NB4 (cell line): ENCODE measurements at regions not wholly inside any gene's neighbourhood (a gene's known extent, or its start where the extent isn't known, plus 50 kb on each side); places are given as distances from the start of the nearest gene placed in this dataset.

ENCODE experiments used
- POLR2A ChIP-seq: IDR thresholded peaks from 2 replicates; pipeline ENCODE4 v1.6.1; 2011; ENCODE audit warnings: mild to moderate bottlenecking; ENCODE audit not compliant: insufficient read length; ENCODE audit errors: extremely low read depth
- TF ChIP-seq, protein P1 (sequence below): IDR thresholded peaks from one replicate; pipeline ENCODE4 v1.5.1; 2012; ENCODE audit warnings: low read depth, low read length

DNA sequence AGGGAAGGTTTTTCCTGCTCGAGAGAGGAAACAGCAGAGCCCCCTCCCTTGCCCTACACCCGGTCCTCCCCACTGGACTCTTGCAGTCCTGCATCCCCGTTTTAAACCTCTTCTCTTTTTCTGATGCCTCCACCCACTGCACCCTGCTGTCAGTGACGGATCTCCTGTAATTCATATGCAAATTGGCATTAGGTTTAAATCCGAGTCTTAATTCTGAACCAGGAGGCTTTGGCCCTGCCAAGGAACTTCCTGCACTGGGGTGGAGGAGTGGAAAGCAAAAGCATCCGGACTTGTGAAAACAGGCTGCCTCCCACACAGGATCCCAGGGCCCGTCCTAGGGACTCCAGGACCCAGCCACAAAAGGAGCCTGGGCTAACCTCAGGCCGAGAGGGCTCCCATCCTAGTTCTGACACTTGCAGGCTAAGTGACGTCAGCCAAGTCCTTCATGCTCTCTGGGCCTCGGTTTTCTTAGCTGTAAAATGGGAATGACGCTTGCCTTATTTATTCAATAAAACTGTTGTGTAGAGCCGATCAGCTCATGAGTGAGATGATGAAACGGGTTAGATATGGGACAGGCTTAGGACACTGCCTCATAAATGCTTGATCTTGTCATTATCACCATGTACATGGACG, 613.3 kb downstream of the AJAP1 start:
- TF ChIP-seq, protein P1, sequence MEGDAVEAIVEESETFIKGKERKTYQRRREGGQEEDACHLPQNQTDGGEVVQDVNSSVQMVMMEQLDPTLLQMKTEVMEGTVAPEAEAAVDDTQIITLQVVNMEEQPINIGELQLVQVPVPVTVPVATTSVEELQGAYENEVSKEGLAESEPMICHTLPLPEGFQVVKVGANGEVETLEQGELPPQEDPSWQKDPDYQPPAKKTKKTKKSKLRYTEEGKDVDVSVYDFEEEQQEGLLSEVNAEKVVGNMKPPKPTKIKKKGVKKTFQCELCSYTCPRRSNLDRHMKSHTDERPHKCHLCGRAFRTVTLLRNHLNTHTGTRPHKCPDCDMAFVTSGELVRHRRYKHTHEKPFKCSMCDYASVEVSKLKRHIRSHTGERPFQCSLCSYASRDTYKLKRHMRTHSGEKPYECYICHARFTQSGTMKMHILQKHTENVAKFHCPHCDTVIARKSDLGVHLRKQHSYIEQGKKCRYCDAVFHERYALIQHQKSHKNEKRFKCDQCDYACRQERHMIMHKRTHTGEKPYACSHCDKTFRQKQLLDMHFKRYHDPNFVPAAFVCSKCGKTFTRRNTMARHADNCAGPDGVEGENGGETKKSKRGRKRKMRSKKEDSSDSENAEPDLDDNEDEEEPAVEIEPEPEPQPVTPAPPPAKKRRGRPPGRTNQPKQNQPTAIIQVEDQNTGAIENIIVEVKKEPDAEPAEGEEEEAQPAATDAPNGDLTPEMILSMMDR = no peak
- no peak for TF ChIP-seq POLR2A
